Activated naive CD8-positive, alpha-beta T cell (primary cell): ENCODE measurements at regions not wholly inside any gene's neighbourhood (a gene's known extent, or its start where the extent isn't known, plus 50 kb on each side); places are given as distances from the start of the nearest gene placed in this dataset.
"Not testable (repeated sequence)": the region's sequence is repeated elsewhere in the genome, so short reads cannot be mapped to it uniquely, and the experiment has no call there.

Source experiments
- H3K27ac Mint-ChIP-seq: one replicate; pipeline ENCODE4 v1.8.0; 2021; ENCODE audit warnings: mixed read lengths
- H3K27me3 Mint-ChIP-seq: one replicate; pipeline ENCODE4 v1.8.0; 2021; ENCODE audit warnings: mixed read lengths
- H3K36me3 Mint-ChIP-seq: one replicate; pipeline ENCODE4 v1.8.0; 2021; ENCODE audit warnings: mixed read lengths
- H3K4me1 Mint-ChIP-seq: one replicate; pipeline ENCODE4 v1.8.0; 2021; ENCODE audit warnings: low read depth, mixed read lengths
- H3K4me3 Mint-ChIP-seq: one replicate; pipeline ENCODE4 v1.8.0; 2021; ENCODE audit warnings: mild to moderate bottlenecking, mixed read lengths
- H3K9me3 Mint-ChIP-seq: one replicate; pipeline ENCODE4 v1.8.0; 2021; ENCODE audit warnings: low read depth, mixed read lengths

DNA sequence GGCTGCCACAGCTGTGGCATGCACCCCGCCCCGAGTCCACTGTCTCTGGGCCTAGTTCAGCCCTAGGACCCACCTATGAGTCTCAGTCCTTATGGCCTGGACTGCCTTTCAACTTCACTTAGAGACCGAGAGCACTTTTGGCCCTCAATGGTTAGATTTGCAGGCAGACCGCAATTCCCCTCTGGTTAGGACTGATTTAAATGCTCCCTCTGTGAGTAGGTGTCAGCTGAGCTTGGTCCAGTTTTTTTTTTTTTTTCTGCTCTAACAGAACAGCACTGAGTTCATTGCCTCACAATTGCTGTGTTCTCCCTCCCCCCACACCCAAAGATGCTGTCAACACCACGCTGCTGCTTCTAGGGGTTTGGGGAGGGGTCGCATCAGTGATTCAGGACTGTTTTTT lies 143.2 kb downstream of the BMP15 start:
- Mint-ChIP-seq H3K27me3 (no peaks in the 10 kb centered on the region), H3K4me3 (no peak overlapping the region), H3K36me3 (no peaks in the 10 kb centered on the region), H3K9me3 (no peaks in the 10 kb centered on the region), H3K4me1 (no peaks in the 10 kb centered on the region), H3K27ac (no peak overlapping the region)

DNA sequence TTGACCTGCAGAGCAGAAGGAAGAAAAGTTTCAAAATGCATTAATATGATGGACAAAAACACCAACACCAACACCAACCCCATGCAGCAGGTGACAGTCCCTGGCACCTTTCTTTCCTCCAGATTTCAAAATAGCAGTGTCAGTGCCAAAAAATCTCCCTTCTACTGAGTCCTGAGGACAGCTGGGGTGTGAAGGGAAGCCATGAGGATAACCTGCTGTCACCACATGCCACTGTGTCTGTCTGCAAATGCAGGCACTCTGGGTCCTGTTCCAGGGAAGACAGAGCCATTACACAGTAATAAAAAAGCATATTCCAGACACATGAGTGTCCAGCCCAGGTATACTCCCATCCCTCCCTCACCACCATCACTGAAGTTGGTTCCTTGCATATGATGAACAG lies 187.5 kb downstream of the BMP15 start:
- Mint-ChIP-seq H3K4me1 (no peaks in the 10 kb centered on the region), H3K27me3 (no peaks in the 10 kb centered on the region), H3K9me3 (no peaks in the 10 kb centered on the region), H3K36me3 (no peaks in the 10 kb centered on the region), H3K4me3 (no peak overlapping the region), H3K27ac (no peak overlapping the region)

DNA sequence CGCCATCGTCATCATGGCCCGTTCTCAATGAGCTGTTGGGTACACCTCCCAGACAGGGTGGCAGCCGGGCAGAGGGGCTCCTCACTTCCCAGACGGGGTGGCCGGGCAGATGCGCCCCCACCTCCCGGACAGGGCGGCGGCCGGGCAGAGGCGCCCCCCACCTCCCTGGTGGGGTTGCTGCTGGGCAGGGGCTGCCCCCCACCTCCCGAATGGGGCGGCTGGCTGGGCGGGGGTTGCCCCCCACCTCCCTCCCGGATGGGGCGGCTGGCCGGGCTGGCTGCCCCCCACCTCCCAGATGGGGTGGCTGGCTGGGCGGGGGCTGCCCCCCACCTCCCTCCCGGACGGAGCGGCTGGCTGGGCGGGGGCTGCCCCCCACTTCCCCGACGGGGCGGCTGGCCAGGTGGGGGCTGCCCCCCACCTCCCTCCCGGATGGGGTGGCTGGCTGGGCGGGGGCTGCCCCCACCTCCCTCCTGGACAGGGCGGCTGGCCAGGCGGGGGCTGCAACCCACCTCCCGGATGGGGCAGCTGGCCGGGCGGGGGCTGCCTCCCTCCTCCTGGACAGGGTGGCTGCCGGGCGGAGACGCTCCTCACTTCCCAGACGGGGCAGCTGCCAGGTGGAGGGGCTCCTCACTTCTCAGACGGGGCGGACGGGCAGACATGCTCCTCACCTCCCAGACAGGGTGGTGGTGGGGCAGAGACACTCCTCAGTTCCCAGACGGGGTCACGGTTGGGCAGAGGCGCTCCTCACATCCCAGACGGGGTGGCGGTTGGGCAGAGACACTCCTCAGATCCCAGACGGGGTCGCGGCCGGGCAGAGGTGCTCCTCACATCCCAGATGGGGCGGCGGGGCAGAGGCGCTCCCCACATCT lies 208.8 kb downstream of the BMP15 start:
- not testable (repeated sequence) for H3K4me3 Mint-ChIP-seq, H3K27ac Mint-ChIP-seq, H3K9me3 Mint-ChIP-seq, H3K27me3 Mint-ChIP-seq, H3K4me1 Mint-ChIP-seq, H3K36me3 Mint-ChIP-seq

DNA sequence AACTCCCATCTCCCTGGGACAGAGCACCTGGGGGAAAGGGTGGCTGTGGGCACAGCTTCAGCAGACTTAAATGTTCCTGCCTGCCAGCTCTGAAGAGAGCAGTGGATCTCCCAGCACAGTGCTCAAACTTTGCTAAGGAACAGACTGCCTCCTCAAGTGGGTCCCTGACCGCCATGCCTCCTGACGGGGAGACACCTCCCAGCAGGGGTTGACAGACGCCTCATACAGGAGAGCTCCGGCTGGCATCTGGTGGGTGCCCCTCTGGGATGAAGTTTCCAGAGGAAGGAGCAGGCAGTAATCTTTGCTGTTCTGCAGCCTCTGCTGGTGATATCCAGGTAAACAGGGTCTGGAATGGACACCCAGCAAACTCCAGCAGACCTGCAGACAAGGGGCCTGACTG lies 206.9 kb upstream of the NUDT10 start:
- not testable (repeated sequence) for H3K27me3 Mint-ChIP-seq, H3K36me3 Mint-ChIP-seq, H3K27ac Mint-ChIP-seq, H3K4me1 Mint-ChIP-seq, H3K4me3 Mint-ChIP-seq
- H3K9me3 Mint-ChIP-seq, result peaks cover 19% of the 10 kb centered on the region

DNA sequence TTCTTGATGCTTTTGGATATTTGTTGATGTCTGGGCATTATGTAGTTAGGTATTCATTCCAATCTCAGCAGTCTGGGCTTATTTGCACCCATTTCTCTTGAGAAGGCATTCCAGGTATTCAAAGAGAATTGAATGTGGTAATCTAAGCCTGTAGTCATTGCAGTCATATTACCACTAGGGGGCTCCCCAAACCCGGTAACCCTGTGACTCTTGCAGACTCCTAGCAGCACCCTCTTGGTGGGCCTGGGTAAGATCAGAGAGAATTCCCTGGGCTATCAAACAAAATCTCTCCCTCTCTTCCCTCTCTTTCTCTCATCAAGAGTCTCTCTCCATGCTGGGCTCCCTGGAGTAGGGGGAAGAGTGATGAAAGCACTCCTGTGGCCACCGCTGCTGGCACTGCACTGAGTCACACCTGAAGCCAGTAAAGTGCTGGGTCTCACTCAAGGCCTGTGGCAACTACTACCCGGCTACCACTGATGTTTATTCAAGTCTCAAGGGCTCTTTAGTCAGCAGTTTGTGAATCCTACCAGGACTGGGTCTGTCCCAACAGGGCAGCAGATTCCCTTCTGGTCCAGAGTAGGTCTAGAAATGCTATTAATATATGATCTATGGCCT lies 187.7 kb upstream of the NUDT10 start:
- Mint-ChIP-seq H3K4me1 (no peaks in the 10 kb centered on the region), H3K27ac (no peak overlapping the region), H3K27me3 (peaks cover 2% of the 10 kb centered on the region), H3K36me3 (no peaks in the 10 kb centered on the region), H3K9me3 (no peaks in the 10 kb centered on the region), H3K4me3 (no peak overlapping the region)

DNA sequence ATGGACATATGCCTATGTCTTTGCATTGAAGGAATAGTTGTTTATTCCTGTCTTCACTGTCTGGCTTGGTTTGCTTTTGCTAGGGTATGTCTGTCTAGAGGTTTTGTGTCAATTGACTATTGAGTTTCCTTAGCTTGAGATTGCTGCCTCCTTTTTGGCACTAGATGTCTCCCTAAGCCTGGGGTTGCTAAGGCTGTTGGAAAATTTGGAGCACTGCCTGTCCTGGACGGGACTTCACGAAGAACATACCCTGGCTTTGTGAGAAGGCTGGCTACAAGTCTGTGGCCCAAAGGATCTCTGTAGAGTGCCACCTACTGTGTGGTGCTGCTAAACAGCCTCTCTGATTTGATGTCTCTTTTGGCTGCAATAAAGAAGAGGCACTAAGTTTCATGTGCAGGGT lies 183.8 kb upstream of the NUDT10 start:
- H3K9me3 Mint-ChIP-seq, result no peaks in the 10 kb centered on the region
- no peaks in the 10 kb centered on the region for H3K4me1 Mint-ChIP-seq
- H3K27ac Mint-ChIP-seq, result no peak overlapping the region
- H3K36me3 Mint-ChIP-seq, result no peaks in the 10 kb centered on the region
- H3K27me3 Mint-ChIP-seq, result no peaks in the 10 kb centered on the region
- no peak overlapping the region for H3K4me3 Mint-ChIP-seq

DNA sequence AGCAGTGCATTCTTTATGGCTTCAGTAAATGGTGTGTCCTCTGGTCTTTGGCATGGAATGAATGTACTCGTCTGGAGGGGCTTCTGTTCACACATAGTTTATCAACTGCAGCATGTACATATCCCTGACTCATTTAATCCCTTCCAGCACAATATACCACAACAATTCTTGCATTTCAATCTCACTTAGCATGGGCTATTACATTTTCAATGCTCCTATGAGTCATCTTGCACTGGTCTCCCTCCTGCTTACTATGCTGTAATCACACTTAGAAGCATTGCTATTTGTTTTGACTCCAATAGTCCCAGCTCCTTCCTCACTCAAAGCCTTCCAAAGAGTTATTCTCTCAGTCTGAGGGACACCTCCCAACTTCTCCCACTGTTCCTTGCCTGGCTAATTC lies 180.9 kb upstream of the NUDT10 start:
- Mint-ChIP-seq H3K27ac (no peak overlapping the region), H3K4me3 (no peak overlapping the region), H3K27me3 (no peaks in the 10 kb centered on the region), H3K9me3 (no peaks in the 10 kb centered on the region), H3K36me3 (no peaks in the 10 kb centered on the region), H3K4me1 (no peaks in the 10 kb centered on the region)

DNA sequence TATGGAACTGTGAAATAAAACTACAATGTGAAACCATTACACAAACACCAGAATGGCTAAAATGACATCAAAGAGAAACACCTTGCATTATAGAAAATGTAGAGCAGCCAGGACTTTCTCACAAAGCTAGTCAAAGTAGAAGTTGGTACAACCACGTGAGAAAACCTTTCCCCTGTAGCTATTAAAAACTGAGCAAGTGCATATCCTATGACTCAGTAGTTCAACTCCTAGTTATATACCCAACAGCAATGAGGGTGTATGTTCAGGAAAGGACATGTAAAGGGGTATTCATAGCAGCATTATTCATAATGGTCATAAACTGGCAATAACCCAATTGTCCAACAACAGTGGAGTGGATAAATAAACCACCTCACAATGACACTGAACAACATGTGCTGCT lies 177.5 kb upstream of the NUDT10 start:
- Mint-ChIP-seq H3K4me1 (no peaks in the 10 kb centered on the region), H3K4me3 (no peak overlapping the region)

DNA sequence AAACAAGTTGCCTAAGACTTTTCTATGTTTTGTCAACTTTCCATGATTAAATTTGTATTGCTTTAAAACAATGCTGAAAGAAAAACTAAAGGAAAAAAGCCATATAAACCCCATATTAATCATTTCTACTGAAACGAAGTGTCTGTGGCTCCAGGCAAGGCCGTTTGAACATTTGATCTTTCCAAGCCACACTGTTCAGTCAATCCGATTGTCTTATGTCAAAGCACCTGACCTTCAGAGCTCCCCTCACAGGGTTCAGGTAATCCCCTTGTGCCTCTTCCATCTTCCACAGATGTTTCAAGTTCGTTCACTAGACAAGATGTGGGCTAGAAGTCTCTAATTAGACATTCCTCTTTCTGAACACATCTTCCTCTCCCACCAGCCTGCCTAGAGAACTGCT lies 177.1 kb upstream of the NUDT10 start:
- Mint-ChIP-seq H3K4me3 (no peak overlapping the region), H3K27ac (no peak overlapping the region), H3K27me3 (no peaks in the 10 kb centered on the region), H3K4me1 (no peaks in the 10 kb centered on the region), H3K9me3 (no peaks in the 10 kb centered on the region), H3K36me3 (no peaks in the 10 kb centered on the region)

More for the DNA sequence above, 177.5 kb upstream of the NUDT10 start:
- Mint-ChIP-seq H3K36me3 (no peaks in the 10 kb centered on the region), H3K9me3 (no peaks in the 10 kb centered on the region), H3K27me3 (no peaks in the 10 kb centered on the region), H3K27ac (no peak overlapping the region)

DNA sequence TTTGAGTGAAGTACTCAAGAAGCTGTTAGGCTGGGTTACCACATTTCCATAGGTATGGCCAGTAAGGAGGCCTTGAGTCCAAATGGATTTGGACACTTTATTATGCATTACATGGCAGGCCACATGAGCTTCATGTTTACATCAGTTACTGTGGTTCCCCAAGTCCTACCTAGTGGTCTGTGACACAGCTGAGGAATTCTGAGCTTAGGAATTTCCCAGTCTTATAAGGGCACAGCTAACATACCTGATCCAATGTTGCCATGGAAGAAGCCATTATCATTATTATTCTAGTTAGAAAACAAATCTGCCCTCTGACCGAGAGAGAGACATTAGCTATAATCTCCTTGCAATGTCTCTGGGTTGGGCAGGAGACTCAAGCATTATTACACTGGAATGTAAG lies 174.4 kb upstream of the NUDT10 start:
- Mint-ChIP-seq H3K27ac (no peak overlapping the region), H3K36me3 (no peaks in the 10 kb centered on the region), H3K4me3 (no peak overlapping the region), H3K4me1 (no peaks in the 10 kb centered on the region), H3K27me3 (no peaks in the 10 kb centered on the region), H3K9me3 (no peaks in the 10 kb centered on the region)

DNA sequence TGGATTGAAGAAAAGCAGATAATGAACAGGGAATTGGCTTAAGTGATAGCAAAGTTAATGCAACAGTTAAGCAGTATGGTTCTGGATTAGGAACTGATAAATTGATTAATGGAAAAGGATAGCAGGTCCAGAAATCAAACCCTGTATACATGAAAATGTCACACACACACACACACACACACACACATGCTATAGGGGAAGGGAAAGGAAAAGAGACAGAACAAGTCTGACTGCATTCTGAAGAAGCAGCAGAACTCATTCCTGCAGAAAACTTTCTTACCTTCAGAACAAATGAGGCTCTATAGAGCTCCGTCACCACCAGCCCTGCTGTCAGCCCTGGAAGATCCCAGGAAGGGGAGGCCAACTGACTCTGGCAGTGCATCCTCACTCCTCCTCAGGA lies 173.2 kb upstream of the NUDT10 start:
- not testable (repeated sequence) for H3K36me3 Mint-ChIP-seq, H3K9me3 Mint-ChIP-seq, H3K27ac Mint-ChIP-seq, H3K4me1 Mint-ChIP-seq, H3K4me3 Mint-ChIP-seq, H3K27me3 Mint-ChIP-seq

DNA sequence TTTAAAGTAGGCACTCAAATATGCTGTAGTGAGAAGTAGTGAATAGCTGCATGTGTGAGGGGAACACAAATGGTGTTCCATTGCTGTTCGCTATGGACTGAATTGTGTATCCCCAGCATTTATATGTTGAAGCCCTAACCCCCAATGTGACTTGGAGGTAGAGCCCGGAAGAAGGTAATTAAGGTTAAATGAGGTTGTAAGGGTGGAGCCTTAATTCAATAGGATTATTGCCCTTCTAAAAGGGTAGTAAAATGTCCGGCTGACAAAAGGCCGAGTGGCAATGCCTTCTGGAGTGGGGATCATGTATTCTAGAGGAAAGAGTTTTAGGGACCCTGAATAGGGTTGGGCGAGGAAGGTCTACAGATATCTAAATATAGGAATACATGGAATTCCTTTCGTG lies 168.9 kb upstream of the NUDT10 start:
- Mint-ChIP-seq H3K27me3 (no peaks in the 10 kb centered on the region), H3K4me3 (no peak overlapping the region), H3K36me3 (peaks cover 11% of the 10 kb centered on the region), H3K9me3 (no peaks in the 10 kb centered on the region), H3K27ac (no peak overlapping the region), H3K4me1 (no peaks in the 10 kb centered on the region)

DNA sequence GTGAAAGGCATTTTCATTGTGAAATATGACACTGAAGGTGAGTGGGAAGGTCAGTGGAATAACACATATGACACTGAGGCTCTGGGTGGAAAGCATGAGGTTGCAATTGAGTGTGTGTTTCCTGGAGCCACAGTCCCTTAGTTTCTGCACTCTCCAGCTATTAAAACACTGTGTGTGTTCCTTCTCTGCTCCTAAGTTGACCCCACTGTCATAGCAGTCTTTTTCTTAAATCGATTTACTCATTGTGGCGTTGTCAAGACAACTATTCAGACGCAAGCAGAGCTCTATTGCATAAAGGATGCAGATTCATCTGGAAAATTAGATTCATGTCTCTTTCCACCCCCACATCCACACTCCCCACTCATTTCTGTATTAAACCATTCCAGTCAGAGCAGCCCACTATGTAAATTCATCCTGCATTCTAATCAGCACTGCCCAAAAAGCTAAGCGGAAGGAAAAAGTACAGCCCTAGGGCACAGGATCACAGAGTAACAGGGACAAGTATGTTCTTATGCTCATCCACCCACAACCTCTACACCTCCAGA lies 154.2 kb upstream of the NUDT10 start:
- H3K27ac Mint-ChIP-seq, H3K27me3 Mint-ChIP-seq, H3K4me1 Mint-ChIP-seq, H3K36me3 Mint-ChIP-seq, H3K9me3 Mint-ChIP-seq, H3K4me3 Mint-ChIP-seq: not testable (repeated sequence)

DNA sequence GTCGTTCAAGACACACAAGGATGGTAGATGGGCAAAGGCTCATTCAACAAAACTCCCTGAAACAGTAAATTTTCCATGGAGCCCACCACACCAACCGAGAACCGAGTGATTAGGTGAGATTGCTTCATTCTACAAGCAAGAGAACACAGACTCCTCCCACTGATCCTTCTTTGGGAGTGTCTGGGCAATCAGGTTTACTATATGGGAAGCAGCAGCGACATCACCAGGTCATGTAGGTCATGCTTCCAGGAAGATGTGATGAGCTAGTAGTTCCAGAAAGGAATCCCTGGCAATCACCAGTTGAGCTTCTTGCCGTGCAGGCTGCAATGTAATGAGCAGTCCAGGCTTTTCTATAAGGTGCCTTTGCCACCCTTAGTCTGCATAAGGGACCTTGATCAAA lies 152.8 kb upstream of the NUDT10 start:
- H3K27ac Mint-ChIP-seq, H3K36me3 Mint-ChIP-seq, H3K4me3 Mint-ChIP-seq, H3K4me1 Mint-ChIP-seq, H3K27me3 Mint-ChIP-seq, H3K9me3 Mint-ChIP-seq: not testable (repeated sequence)

DNA sequence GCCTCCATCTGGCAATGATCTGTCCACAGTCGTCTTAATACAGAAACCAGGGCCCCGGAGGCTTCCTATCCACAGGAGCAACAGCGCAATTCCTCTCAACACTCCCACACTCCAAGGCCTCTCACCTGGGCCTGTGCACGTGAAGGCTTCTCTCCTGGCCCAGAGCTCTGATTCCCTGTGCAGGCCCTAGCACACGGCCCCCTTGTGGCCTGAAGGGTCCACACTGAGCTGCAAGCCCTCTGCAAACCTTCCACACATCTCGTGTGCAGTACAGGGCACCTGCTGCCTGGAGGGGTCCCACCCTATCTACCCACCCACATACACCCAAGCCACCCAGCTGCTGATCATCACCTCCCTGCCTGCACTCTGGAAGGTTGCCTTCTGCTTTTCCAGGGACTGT lies 150.1 kb upstream of the NUDT10 start:
- Mint-ChIP-seq H3K27ac (no peak overlapping the region), H3K4me3 (no peak overlapping the region), H3K9me3 (no peaks in the 10 kb centered on the region), H3K4me1 (no peaks in the 10 kb centered on the region), H3K36me3 (peaks cover 6% of the 10 kb centered on the region), H3K27me3 (no peaks in the 10 kb centered on the region)

DNA sequence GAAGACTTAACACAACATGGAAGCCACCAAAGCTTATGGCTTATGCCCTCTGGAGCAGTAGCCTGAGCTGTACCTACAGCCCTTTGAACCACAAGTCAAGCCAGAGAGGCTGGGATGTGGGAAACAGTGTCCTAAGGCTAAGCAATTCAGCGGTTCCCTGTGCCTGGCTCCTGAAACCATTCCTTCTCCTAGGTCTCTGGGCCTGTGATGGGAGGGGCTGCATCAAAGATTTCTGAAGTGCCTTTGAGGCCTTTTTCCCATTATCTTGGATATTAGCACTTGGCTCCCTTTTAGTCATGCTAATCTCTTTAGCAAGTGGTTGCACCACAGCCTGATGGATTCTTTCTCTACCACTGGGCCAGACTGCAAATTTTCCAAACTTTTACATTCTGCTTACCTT lies 140.5 kb upstream of the NUDT10 start:
- Mint-ChIP-seq H3K4me1 (no peaks in the 10 kb centered on the region), H3K27ac (no peak overlapping the region), H3K4me3 (no peak overlapping the region), H3K27me3 (no peaks in the 10 kb centered on the region), H3K9me3 (peaks cover 9% of the 10 kb centered on the region), H3K36me3 (peaks cover 20% of the 10 kb centered on the region)
